ENCODE measurements at regions not wholly inside any gene's neighbourhood (a gene's known extent, or its start where the extent isn't known, plus 50 kb on each side); places are given as distances from the start of the nearest gene placed in this dataset.

GRCh38 chr1:10934150-10934818 lies 78.2 kb upstream of the TARDBP start:
- ChIA-PET POLR2A (no interaction called here), CTCF (no interaction called here)
- H3K9me3 ChIP-seq (ENCODE audit: control insufficient read depth, insufficient read depth, low read length): peaks cover under 1% of the 10 kb centered on the region; the same call in 1 of the 2 replicates
- H3K4me3 ChIP-seq (ENCODE audit: low read depth, low read length): no peak overlapping the region
- peaks cover 7% of the 10 kb centered on the region for H3K27me3 ChIP-seq (ENCODE audit: control insufficient read depth, insufficient read depth, low read length)
- TF ChIP-seq, protein P1, sequence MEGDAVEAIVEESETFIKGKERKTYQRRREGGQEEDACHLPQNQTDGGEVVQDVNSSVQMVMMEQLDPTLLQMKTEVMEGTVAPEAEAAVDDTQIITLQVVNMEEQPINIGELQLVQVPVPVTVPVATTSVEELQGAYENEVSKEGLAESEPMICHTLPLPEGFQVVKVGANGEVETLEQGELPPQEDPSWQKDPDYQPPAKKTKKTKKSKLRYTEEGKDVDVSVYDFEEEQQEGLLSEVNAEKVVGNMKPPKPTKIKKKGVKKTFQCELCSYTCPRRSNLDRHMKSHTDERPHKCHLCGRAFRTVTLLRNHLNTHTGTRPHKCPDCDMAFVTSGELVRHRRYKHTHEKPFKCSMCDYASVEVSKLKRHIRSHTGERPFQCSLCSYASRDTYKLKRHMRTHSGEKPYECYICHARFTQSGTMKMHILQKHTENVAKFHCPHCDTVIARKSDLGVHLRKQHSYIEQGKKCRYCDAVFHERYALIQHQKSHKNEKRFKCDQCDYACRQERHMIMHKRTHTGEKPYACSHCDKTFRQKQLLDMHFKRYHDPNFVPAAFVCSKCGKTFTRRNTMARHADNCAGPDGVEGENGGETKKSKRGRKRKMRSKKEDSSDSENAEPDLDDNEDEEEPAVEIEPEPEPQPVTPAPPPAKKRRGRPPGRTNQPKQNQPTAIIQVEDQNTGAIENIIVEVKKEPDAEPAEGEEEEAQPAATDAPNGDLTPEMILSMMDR (IDR thresholded peaks at IDR 0.05; ENCODE audit: low read depth, low read length): no peak
- no peak overlapping the region for H3K27ac ChIP-seq (ENCODE audit: low read depth, low read length)
- no peak for DNase-seq (ENCODE audit: low read depth, low spot score)

GRCh38 chr1:10935246-10935645 lies 77.2 kb upstream of the TARDBP start:
- DNase-seq (ENCODE audit: low read depth, low spot score): no peak
- ChIA-PET CTCF (no interaction called here), POLR2A (no interaction called here)
- H3K27ac ChIP-seq (ENCODE audit: low read depth, low read length): no peak overlapping the region
- no peak overlapping the region for H3K4me3 ChIP-seq (ENCODE audit: low read depth, low read length)
- peaks cover 8% of the 10 kb centered on the region for H3K27me3 ChIP-seq (ENCODE audit: control insufficient read depth, insufficient read depth, low read length)
- TF ChIP-seq, protein P1 (IDR thresholded peaks at IDR 0.05; ENCODE audit: low read depth, low read length): no peak
- H3K9me3 ChIP-seq (ENCODE audit: control insufficient read depth, insufficient read depth, low read length): no peaks in the 10 kb centered on the region; the same call in 1 of the 2 replicates

DNA sequence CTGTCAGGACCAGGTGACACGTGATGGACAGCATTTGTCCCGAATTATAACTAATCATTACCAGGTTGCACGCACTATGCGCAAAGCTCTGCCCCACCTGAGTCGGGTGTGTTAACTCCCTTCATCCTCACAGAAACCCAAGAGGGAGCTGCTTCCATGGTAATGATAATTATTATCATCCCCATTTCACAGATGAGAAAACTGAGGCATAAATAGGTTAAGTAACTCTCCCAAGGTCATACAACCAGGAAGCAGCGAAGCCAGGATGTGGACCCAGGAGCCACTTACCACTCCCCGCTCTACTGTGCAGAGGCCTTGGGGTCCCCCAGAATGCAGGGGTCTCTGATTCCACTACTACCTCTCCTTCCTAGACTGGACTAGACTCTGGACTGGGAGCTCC lies 76.7 kb upstream of the TARDBP start:
- H3K9me3 ChIP-seq (ENCODE audit: control insufficient read depth, insufficient read depth, low read length): no peaks in the 10 kb centered on the region; the same call in 1 of the 2 replicates
- no peak for DNase-seq (ENCODE audit: low read depth, low spot score)
- ChIA-PET CTCF (no interaction called here), POLR2A (no interaction called here)
- no peak overlapping the region for H3K4me3 ChIP-seq (ENCODE audit: low read depth, low read length)
- no peak overlapping the region for H3K27ac ChIP-seq (ENCODE audit: low read depth, low read length)
- peaks cover 9% of the 10 kb centered on the region for H3K27me3 ChIP-seq (ENCODE audit: control insufficient read depth, insufficient read depth, low read length)
- TF ChIP-seq, protein P1 (IDR thresholded peaks at IDR 0.05; ENCODE audit: low read depth, low read length): no peak

DNA sequence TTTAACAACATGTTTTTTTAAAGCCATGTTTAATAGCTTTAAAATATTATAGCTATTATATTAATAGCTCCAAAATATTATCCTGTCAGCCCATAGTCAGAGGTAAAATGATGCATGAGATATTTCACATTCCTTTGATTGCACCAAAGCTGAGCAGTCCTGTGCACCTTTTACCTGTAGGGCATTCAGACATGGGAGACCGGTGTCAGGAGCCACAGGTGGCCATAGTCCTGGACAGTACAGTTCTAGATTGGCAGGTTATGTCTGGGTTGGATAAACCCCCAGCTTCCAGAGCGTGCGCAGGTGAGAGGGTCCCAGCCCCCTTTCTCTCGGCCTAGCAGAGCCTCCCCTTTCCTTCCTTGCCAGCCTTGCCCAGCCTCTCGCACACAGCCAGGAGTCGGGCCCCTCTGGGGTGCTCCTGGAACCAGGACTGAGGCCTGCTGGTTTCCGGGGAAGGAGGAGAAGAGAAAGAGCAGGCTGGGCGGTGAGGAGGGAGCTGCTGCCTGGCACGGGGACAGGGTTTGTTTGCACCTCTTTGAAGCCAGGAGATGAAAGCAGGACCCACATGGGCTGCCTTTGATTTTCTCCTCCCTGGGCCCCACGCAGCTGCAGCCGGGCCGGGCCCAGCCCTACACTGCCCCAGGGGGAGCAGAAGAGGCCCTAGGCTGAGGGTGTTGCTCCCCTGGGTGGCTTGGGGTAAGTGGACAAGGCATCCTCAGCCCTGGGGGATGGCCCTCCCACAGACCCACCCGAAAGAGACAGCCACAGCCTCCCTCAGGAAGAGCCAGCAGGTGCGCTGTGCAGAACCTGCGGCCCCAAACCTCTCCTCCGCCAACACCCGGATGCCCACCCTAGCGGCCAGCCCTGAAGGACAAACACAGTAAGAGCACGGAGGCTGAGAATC lies 75.2 kb upstream of the TARDBP start:
- Histone ChIP-seq H3K27ac (ENCODE audit: low read depth, low read length) (no peak overlapping the region), H3K4me3 (ENCODE audit: low read depth, low read length) (no peak overlapping the region), H3K27me3 (ENCODE audit: control insufficient read depth, insufficient read depth, low read length) (peaks cover 9% of the 10 kb centered on the region), H3K9me3 (ENCODE audit: control insufficient read depth, insufficient read depth, low read length) (no peaks in the 10 kb centered on the region; the same call in 1 of the 2 replicates)
- POLR2A ChIA-PET: interaction anchor here (0.6 to 0.7 kb wide), 2 partner anchors 508 to 1047 kb away, joined by 3 to 4 read pairs; no protein-coding TSS in a partner anchor
- no peak for DNase-seq (ENCODE audit: low read depth, low spot score)
- CTCF ChIA-PET: interaction anchor here (0.6 to 0.7 kb wide), 4 partner anchors 23 to 430 kb away, joined by 3 to 5 read pairs (median 4); no protein-coding TSS in a partner anchor
- TF ChIP-seq, protein P1 (IDR thresholded peaks at IDR 0.05; ENCODE audit: low read depth, low read length): no peak
